NCI-H2081 (cell line): ENCODE measurements at regions not wholly inside any gene's neighbourhood (a gene's known extent, or its start where the extent isn't known, plus 50 kb on each side); places are given as distances from the start of the nearest gene placed in this dataset.

Source experiments
- DNase-seq, 2 experiments: peaks; one replicate each; lab custom pipeline; 2025; lab: John Stamatoyannopoulos, UW

- no peak for DNase-seq
Observed at GRCh38 chr15:69626095-69627066, 173.8 kb downstream of the RPLP1 start.

GRCh38 chr15:69627548-69628158 is 175.0 kb downstream of the RPLP1 start:
- DNase-seq, result no peak

GRCh38 chr15:69628256-69629093 is 175.9 kb downstream of the RPLP1 start:
- DNase-seq, result no peak

DNA sequence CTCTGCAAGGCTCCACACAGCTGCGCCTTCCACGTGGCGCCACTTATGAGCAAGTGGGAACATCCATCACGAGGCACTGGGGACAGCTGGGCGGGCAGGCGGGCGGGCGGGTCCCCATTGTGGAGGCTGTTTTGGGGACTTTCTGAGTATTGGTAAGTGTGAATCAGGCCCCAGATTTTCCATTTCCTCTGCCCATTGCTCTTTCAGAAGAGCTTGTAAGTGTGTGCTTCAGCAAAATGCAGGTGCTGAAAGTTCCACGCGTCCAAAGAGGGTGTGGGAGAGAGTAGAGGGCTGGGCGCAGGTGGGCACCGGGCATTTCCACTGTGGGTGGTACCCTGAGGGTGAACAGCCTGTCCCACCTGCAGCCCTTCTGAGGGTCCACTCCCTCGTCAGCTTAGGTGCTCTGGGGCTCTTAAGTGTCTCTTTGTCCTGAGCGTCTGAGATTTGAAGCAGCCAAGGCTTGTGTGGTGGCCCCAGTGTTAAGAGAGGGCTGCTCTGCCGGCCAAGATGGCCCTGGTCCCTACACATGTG is 177.1 kb downstream of the RPLP1 start:
- DNase-seq, result no peak

DNA sequence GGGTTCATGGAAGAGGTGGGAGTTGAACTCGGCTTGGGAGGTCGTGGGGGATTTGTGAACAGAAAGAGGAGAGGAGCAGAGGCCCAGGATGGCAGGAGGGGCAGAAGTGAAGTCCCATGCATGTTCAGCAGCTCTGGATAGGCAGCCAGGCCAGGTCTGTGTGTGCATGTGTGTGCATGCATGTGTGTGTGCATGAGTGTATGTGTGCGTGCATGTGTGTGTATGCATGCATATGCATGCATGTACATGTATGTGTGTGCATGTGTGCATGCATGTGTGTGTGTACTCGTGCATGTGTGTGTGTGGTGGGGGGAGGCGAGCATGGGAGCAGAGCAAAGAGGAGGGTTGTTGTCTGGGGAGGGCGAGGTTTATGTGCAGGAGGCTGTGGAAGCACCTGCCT is 178.4 kb downstream of the RPLP1 start:
- DNase-seq, result no peak

DNA sequence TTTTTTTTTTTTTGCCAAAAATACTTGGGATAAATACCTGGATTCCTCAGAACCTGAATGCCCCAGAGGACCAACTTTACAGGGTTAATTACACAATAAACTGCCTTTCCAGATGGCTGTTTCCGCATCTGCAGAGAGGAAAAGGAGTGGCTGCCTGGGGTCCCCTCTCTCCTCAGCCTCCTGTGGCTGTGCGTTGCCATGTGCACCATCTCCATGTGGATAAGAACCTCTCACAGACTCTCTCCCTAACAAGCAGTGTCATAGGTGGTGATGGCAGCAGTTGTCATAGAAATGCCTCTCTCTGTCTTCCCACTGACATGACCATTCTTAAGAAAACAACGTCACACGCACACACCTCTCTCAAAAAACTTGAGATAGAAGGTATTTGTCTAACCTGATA is 179.4 kb downstream of the RPLP1 start:
- no peak for DNase-seq

GRCh38 chr15:69634860-69635259 is 182.2 kb downstream of the RPLP1 start:
- no peak for DNase-seq

- DNase-seq, result no peak
Observed at GRCh38 chr15:69636169-69636915, 183.7 kb downstream of the RPLP1 start.

DNA sequence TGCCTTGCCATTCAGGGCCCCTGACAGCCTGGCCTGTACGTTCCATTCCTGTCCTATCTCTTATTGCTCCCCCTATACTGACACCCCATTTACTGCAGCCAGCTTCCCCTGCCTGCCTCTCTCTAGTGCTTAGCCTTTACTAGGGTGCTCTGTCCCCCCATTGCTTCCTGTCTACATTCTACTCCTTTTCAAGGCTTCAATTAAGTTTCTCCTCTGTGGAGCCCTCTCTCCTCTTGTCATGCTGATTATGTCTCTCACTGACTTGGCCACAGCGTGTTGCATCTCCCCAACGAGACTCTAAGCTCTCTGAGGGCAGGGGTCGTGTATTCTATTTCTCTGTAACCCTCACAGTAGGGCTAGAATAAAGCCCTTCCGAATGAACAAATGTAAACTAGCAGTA is 185.2 kb downstream of the RPLP1 start:
- DNase-seq, result no peak

DNA sequence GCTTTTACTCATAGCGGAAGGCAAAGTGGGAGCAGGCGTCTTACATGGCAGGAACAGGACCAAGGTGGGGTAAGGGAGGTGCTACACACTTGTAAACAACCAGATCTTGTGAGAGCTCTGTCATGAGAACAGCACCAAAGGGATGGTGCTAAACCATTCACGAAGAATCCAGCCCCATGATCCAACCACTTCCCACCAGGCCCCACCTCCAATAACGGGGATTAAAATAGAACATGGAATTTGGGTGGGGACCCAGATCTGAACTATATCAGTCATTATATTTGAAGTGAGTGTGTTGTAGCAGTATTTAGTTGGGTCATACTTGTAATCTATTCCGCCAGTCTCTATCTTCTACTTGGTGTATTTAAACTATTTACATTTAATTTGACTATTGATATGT is 190.9 kb downstream of the RPLP1 start:
- no peak for DNase-seq

GRCh38 chr15:69643971-69644370 is 191.4 kb downstream of the RPLP1 start:
- DNase-seq, result no peak

DNA sequence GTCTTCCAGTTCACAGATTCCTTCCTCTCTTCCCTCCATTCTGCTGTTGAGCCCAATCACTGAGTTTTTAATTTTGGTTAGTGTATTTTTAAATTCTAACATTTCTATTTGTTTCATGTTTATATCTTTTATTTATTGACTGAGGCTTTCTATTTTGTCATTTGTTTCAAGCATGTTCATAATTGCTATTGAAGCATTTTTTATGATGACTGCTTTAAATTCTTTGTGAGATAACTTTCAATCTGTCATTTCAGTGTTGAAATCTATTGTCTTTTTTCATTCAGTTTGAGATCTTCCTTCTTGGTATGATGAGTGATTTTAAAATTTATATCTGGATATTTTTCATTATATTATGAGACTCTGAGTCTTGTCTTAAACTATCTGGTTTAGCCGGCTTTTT is 192.3 kb downstream of the RPLP1 start:
- DNase-seq, result no peak

GRCh38 chr15:69647142-69647513 is 194.5 kb downstream of the RPLP1 start:
- DNase-seq, result no peak

- no peak for DNase-seq
Observed at GRCh38 chr15:69648212-69648611, 195.6 kb downstream of the RPLP1 start.

DNA sequence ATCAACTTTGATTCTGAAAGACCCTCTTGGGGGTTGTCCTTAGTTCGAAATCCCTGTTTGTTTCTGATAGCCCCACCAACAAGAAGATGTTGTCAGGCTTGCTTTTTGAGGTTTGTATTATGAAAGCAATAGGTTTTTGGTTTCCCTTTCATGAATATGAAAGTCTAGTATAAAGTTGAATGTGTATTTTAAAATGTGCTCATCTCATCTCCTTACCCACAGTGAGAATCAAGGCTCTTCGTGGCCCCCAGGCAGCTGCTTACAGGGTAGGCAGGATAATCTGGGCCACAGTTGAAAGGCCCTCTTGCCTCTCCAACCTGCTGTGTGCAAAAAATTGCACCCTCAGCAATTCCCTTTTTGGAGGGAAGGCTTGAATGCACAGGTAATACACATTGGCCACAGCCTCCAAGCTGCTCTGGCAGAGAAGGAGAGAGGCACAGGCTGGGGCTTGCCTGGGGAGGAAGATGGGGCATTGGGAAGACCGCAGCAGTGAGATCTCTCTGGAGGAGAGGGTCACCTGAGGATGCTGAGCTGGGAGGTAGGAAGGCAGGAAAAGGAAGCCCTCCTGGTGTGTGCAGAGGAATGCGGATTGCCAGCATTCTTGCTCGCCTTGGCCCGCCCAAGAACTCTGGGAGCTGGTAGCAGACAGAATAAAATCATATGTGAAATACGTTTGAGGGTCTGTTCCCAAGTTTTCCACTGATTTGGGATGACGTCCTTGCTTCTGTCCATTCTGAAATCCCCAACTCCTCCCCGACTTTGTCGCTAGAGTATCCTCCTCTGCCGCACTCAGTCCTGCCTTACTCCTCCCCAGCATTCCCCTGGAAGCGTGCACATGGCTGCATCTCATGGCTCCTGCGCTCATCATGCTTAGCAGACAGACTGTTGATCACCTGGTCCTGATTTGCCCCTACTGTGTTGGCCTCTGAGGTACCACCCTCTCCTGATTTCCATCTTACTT is 196.4 kb downstream of the RPLP1 start:
- no peak for DNase-seq

DNA sequence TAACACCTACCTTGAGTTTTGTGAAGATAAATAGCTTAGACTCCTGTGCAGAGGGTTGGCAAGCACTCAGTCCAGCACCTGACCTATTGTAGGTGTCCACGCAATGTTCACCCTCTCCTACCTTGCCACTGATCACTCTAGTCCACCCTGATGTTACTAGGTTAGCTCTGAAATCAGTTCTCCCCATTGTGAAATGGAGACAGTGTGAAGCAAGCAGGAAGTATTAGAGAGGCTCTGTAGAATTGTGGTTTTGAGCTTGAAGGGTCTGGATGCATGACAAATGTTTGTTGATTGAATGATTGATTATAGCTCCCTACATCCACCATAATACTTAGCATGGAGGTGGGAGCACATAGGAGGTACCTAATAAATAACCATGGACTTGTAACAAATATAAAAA is 199.7 kb downstream of the RPLP1 start:
- no peak for DNase-seq

- no peak for DNase-seq
Observed at GRCh38 chr15:69652751-69653305, 200.2 kb downstream of the RPLP1 start.

DNA sequence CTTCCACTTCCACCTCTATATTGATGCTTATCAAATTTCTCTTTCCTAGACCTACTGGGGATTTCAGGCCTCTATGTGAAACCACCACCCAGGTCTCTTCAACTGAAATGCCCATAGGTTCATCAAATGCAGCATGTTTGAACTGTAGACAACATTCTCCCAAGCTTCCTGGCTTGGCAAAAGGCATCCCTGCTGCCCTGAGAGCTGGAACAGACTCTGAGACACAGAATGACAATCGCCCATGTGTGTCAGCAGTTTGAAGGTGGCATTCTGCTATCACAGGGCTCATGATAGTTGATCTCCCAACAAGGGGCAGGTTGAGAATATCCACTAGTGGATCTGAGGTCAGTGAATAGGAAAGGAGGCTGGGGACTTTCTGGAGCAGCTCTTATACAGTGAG is 200.7 kb downstream of the RPLP1 start:
- DNase-seq, result no peak

DNA sequence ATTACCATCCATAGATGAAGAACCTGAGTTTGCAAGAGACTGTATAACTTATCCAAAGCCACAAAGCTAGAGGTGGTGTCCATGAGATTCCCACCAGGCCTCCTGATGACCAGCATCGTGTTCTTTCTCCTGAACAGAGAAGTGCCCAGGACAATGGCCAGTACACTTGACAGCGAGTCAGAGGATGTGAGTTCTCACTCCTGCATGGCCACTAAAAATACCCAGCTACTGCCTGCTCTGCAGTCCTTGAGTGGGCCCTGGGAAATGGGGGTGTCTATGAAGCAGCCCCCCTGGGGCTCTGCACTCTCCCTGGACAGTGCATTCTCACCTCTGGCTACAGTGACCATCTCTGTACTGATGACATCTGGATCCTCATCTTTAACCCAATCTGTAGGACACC is 201.2 kb downstream of the RPLP1 start:
- DNase-seq, result no peak
